ENCODE measurements at regions not wholly inside any gene's neighbourhood (a gene's known extent, or its start where the extent isn't known, plus 50 kb on each side); places are given as distances from the start of the nearest gene placed in this dataset.

GRCh38 chr5:36482812-36483211 is 123.6 kb upstream of the SLC1A3 start:
- H3K27me3 Mint-ChIP-seq (ENCODE audit: unreplicated experiment): no peaks in the 10 kb centered on the region
- DNase-seq (ENCODE audit: low spot score): no peak
- H3K4me3 Mint-ChIP-seq (ENCODE audit: unreplicated experiment): no peak overlapping the region
- no peak overlapping the region for H3K27ac Mint-ChIP-seq (ENCODE audit: unreplicated experiment)
- H3K9me3 Mint-ChIP-seq (ENCODE audit: unreplicated experiment): no peaks in the 10 kb centered on the region
- H3K36me3 Mint-ChIP-seq (ENCODE audit: low read depth, unreplicated experiment): no peaks in the 10 kb centered on the region
- no peak for TF ChIP-seq CTCF (IDR thresholded peaks at IDR 0.05; ENCODE audit: unreplicated experiment)
- H3K4me1 Mint-ChIP-seq (ENCODE audit: unreplicated experiment): no peaks in the 10 kb centered on the region

GRCh38 chr5:36489505-36489904 is 116.9 kb upstream of the SLC1A3 start:
- Mint-ChIP-seq H3K4me3 (ENCODE audit: unreplicated experiment) (no peak overlapping the region), H3K9me3 (ENCODE audit: unreplicated experiment) (no peaks in the 10 kb centered on the region), H3K36me3 (ENCODE audit: low read depth, unreplicated experiment) (no peaks in the 10 kb centered on the region), H3K27ac (ENCODE audit: unreplicated experiment) (no peak overlapping the region), H3K27me3 (ENCODE audit: unreplicated experiment) (no peaks in the 10 kb centered on the region), H3K4me1 (ENCODE audit: unreplicated experiment) (no peaks in the 10 kb centered on the region)
- DNase-seq (ENCODE audit: low spot score): no peak
- no peak for TF ChIP-seq CTCF (IDR thresholded peaks at IDR 0.05; ENCODE audit: unreplicated experiment)

- Mint-ChIP-seq H3K36me3 (ENCODE audit: low read depth, unreplicated experiment) (no peaks in the 10 kb centered on the region), H3K4me1 (ENCODE audit: unreplicated experiment) (no peaks in the 10 kb centered on the region), H3K27ac (ENCODE audit: unreplicated experiment) (no peak overlapping the region), H3K27me3 (ENCODE audit: unreplicated experiment) (no peaks in the 10 kb centered on the region), H3K9me3 (ENCODE audit: unreplicated experiment) (no peaks in the 10 kb centered on the region), H3K4me3 (ENCODE audit: unreplicated experiment) (no peak overlapping the region)
- no peak for DNase-seq (ENCODE audit: low spot score)
- no peak for TF ChIP-seq CTCF (IDR thresholded peaks at IDR 0.05; ENCODE audit: unreplicated experiment)
Observed at GRCh38 chr5:36491856-36492255, 114.5 kb upstream of the SLC1A3 start.

- Mint-ChIP-seq H3K27ac (ENCODE audit: unreplicated experiment) (no peak overlapping the region), H3K4me3 (ENCODE audit: unreplicated experiment) (no peak overlapping the region), H3K27me3 (ENCODE audit: unreplicated experiment) (no peaks in the 10 kb centered on the region), H3K36me3 (ENCODE audit: low read depth, unreplicated experiment) (no peaks in the 10 kb centered on the region), H3K4me1 (ENCODE audit: unreplicated experiment) (no peaks in the 10 kb centered on the region), H3K9me3 (ENCODE audit: unreplicated experiment) (no peaks in the 10 kb centered on the region)
- no peak for DNase-seq (ENCODE audit: low spot score)
- TF ChIP-seq CTCF (IDR thresholded peaks at IDR 0.05; ENCODE audit: unreplicated experiment): no peak
Observed at GRCh38 chr5:36492984-36493654, 113.3 kb upstream of the SLC1A3 start.

- no peaks in the 10 kb centered on the region for H3K36me3 Mint-ChIP-seq (ENCODE audit: low read depth, unreplicated experiment)
Observed at GRCh38 chr5:36494028-36494427, 112.4 kb upstream of the SLC1A3 start.

More at GRCh38 chr5:36494028-36494427, 112.4 kb upstream of the SLC1A3 start:
- no peak for DNase-seq (ENCODE audit: low spot score)
- no peak overlapping the region for H3K27ac Mint-ChIP-seq (ENCODE audit: unreplicated experiment)
- no peaks in the 10 kb centered on the region for H3K27me3 Mint-ChIP-seq (ENCODE audit: unreplicated experiment)
- TF ChIP-seq CTCF (IDR thresholded peaks at IDR 0.05; ENCODE audit: unreplicated experiment): no peak
- H3K4me1 Mint-ChIP-seq (ENCODE audit: unreplicated experiment): no peaks in the 10 kb centered on the region
- H3K9me3 Mint-ChIP-seq (ENCODE audit: unreplicated experiment): no peaks in the 10 kb centered on the region
- no peak overlapping the region for H3K4me3 Mint-ChIP-seq (ENCODE audit: unreplicated experiment)
